ENCODE measurements at regions not wholly inside any gene's neighbourhood (a gene's known extent, or its start where the extent isn't known, plus 50 kb on each side); places are given as distances from the start of the nearest gene placed in this dataset.
A peak's percentile ranks its signal among the peaks of the same experiment; 100 is the strongest.
"Not testable (repeated sequence)": the region's sequence is repeated elsewhere in the genome, so short reads cannot be mapped to it uniquely, and the experiment has no call there.

DNA sequence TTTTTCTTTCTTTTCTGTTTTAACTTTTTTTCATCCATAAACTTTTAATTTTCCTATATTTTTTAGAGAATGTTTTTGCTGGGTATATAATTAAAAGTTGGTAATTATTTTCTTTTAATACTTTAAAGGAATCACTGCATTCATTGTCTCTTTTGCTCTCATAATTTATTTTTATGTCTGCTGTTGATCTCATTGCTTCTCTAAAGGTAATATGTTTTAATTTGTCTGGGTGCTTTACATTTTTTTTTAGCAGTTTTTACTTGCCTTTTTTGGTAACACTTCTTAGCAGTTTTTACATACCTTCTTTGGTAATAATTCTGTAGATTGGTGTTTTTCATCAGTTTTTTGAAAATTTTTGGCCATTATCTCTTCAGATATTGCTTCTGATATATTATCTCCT lies 89.4 kb upstream of the BMAL1 start:
- Histone ChIP-seq H3K9me3 (replicated peaks) (peaks cover 13% of the 10 kb centered on the region; the same call in 1 of the 2 replicates), H3K4me1 (replicated peaks) (peaks cover 3% of the 10 kb centered on the region), H3K36me3 (no peaks in the 10 kb centered on the region), H3K4me3 (no peak overlapping the region), H3K27ac (no peak overlapping the region), H3K27me3 (replicated peaks) (no peaks in the 10 kb centered on the region)
- DNase-seq (ENCODE audit: low read depth in 1 of 2, low spot score in 2 of 2), result no peak

DNA sequence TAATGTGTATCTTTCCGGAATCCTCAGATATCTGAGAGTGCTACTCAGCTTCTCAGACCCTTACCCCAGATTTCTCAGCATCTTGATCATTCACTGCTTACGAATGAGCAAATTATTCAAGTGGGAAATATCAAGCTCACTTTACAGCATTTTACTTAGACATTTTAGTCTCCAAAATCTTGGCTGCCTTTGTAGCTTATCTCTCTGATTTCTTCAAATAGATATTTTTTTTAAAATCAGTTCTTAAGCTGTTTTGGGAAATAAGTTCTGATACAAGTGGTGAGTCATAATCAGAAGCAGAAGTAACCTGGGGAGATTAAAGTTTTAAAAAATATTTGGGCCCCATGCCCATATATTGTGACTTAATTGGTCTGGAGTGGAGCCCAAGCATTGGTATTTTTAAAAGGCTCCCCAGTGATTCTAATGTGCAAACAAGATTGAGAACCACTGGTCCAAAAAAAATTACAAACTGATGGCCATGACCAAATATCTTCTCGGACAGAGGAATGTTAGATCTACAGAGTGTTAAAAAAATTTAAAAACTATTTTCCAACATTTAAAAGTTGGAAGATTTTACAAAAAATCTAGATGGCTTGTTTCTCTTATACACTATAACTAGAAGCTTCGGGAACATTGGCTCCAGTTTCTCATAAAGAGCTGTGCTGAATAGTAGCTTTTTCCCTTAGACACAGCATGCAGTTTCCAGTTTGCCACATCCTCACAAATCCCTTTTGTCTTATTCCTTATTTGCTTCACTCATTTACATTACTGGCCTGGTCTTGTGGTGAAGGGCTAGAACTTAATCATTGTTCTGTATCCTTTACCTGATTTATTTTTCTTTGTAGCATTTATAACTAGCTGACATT lies 87.8 kb upstream of the BMAL1 start:
- Histone ChIP-seq H3K27me3 (replicated peaks) (no peaks in the 10 kb centered on the region), H3K9me3 (replicated peaks) (peaks cover 13% of the 10 kb centered on the region; the same call in 1 of the 2 replicates), H3K4me1 (replicated peaks) (no peaks in the 10 kb centered on the region), H3K36me3 (no peaks in the 10 kb centered on the region), H3K27ac (no peak overlapping the region), H3K4me3 (no peak overlapping the region)
- DNase-seq (ENCODE audit: low read depth in 1 of 2, low spot score in 2 of 2), result no peak

DNA sequence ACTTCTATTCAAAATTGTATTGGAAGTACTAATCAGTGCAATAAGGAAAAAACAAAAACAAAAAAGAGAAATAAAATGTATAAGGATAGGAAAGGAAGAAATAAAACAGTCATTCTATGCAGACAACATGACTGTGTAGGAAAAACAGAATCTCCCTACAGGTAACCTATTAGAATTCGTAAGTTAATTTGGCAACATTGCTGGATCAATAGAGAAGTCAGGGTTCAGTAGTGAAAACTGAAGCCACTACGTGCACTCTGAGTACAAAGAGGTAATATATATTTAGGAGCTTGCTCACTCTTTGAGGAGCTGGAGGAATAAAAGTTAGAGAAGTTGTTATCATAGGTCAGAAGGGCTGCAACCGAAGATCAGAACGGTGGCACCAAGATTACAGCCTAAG lies 84.0 kb upstream of the BMAL1 start:
- Histone ChIP-seq H3K4me1 (replicated peaks) (no peaks in the 10 kb centered on the region), H3K36me3 (no peaks in the 10 kb centered on the region), H3K27me3 (replicated peaks) (no peaks in the 10 kb centered on the region), H3K9me3 (replicated peaks) (peaks cover 8% of the 10 kb centered on the region; the same call in 1 of the 2 replicates), H3K4me3 (no peak overlapping the region), H3K27ac (no peak overlapping the region)
- no peak for DNase-seq (ENCODE audit: low read depth in 1 of 2, low spot score in 2 of 2)

DNA sequence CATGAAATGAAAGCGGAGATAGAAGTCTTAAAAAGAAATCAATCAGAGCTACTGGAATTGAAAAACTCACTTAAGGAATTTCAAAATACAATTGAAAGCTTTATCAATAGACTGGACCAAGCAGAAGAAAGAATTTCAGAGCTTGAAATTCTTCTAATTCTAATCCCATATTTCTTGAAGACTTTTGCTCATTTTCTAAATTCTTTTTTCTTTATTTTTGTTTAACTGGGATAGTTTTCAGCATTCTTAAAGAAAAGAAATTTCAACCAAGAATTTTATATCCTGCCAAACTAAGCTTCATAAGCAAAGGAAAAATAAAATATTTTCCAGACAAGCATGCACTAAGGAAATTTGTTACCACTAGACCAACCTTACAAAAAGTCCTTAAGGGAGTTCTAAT lies 80.2 kb upstream of the BMAL1 start:
- not testable (repeated sequence) for H3K4me3 ChIP-seq; H3K4me1 ChIP-seq (replicated peaks); H3K27me3 ChIP-seq (replicated peaks); DNase-seq (ENCODE audit: low read depth in 1 of 2, low spot score in 2 of 2); H3K9me3 ChIP-seq (replicated peaks); H3K27ac ChIP-seq; H3K36me3 ChIP-seq

DNA sequence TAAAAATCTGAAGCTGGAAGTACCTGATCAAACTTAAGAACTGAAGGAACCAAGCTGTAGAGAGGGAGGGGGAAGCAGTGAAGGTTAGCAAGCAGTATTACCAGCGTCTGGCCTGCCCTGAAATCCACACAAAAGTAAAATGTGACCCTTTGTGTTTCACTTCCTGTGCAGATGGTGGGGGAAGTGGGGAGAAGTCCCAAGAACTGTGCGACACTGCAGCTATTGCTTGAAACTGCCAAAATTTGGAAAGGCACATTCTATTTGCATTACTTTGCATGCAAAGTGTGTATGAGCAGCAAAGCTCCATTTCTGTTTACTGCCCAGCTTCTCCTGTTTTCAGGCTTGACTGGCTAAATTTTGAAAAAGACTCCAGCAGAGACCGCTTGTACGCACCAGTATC lies 72.1 kb upstream of the BMAL1 start:
- H3K36me3 ChIP-seq, result no peaks in the 10 kb centered on the region
- no peaks in the 10 kb centered on the region for H3K27me3 ChIP-seq (replicated peaks)
- peaks cover 3% of the 10 kb centered on the region; the same call in 1 of the 2 replicates for H3K9me3 ChIP-seq (replicated peaks)
- DNase-seq (ENCODE audit: low read depth in 1 of 2, low spot score in 2 of 2), result no peak
- H3K4me1 ChIP-seq (replicated peaks), result peaks cover 24% of the 10 kb centered on the region
- H3K4me3 ChIP-seq, result no peak overlapping the region
- H3K27ac ChIP-seq, result no peak overlapping the region

DNA sequence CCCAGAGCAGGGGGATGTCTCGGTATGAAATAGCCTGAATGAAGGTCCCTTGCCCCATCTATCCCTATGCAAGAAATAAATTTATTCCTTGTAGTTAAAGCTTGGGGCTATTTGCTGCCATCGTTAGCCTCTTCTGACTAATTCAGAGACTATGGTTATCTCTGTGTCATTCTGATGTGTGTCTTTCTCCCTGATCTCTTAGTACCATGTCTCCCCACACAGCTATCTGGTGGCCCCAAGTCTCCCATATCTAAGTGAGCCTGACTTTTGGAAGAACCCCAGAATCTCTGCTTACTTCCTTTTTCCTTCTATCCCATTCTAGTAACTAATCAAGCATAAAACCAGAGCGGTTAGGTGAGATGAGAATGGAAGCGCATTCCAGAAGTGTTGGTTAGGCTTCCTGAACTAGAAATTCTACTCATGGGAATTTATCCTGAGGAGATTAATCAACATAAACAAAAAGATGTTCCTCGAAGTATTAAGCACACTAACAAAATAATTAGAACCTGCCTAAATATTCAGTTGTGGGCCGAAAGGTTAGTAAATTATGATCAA lies 71.4 kb upstream of the BMAL1 start:
- Histone ChIP-seq H3K36me3 (no peaks in the 10 kb centered on the region), H3K27me3 (replicated peaks) (no peaks in the 10 kb centered on the region), H3K4me3 (no peak overlapping the region), H3K9me3 (replicated peaks) (peaks cover 2% of the 10 kb centered on the region; the same call in 1 of the 2 replicates), H3K27ac (no peak overlapping the region), H3K4me1 (replicated peaks) (peaks cover 27% of the 10 kb centered on the region)
- no peak for DNase-seq (ENCODE audit: low read depth in 1 of 2, low spot score in 2 of 2)

DNA sequence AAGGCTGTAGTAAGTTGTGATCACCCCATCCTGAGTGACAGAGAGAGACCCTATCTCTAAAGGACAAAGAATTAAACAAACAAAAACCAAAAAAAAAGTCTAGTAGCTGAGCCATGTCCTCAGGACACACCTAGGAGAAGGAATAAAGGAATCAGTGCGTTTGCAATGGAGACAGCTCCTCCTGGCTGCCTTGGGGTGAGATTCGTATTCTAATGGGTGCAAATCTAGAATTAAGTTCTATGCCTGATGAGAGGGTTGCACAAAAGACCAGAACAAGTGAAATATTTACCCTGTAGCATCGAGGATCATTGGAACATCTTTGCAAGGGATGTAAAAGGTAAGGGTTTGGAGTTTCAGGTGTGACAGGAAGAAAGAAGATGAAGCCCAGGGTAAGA lies 70.3 kb upstream of the BMAL1 start:
- H3K4me1 ChIP-seq (replicated peaks), result peaks cover 27% of the 10 kb centered on the region
- H3K9me3 ChIP-seq (replicated peaks), result no peaks in the 10 kb centered on the region
- no peaks in the 10 kb centered on the region for H3K27me3 ChIP-seq (replicated peaks)
- H3K36me3 ChIP-seq, result no peaks in the 10 kb centered on the region
- peak overlapping the region; percentile 92 for H3K27ac ChIP-seq
- no peak overlapping the region for H3K4me3 ChIP-seq
- DNase-seq (ENCODE audit: low read depth in 1 of 2, low spot score in 2 of 2), result peak in 1 of 2 experiments; percentile 29

DNA sequence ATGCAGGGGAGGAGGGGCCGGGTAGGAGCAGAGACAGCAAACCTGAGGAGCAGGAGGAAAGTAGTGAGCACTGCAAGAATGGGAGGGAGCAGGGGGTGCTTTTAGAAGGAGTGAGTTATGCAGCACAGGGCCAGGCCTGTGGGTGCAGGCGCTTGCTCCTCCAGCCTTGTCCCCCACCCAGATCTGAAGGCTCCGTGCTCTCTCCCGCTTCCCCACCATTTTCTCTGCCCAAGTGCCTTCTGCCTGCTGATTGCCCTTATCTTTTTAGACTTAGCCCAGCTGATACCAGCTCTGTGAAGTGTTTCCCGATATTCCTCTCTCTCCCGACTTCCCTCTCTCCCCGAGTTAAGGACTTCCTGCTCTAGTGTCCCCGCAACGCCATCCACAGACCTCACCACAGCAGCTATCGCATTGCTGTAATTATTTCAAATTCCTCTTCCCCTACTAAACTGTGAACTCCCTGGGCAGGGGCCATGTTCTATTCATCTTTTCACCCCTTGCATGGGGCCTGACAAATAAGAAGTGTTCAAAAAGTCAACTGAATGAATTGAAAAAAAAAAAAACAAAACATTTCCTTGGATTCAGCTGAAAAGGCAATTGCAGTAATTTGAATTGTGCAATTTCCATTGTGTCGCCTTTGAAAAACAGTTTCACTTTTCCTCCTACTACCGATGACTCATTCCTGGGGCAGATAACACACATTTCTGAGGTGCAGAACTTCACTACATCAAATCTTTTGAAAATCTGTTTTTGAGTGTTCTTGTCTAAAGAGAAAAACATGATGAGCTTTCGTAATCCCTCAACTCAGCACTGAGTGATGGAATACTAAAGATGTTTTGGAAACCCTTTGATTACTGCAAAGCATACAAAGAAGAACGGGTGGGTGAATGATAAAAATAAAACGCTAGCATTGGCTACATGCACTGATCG lies 69.7 kb upstream of the BMAL1 start:
- Histone ChIP-seq H3K9me3 (replicated peaks) (no peaks in the 10 kb centered on the region), H3K4me3 (peak overlapping the region; percentile 20), H3K36me3 (no peaks in the 10 kb centered on the region), H3K27me3 (replicated peaks) (no peaks in the 10 kb centered on the region), H3K27ac (peak overlapping the region; percentile 92), H3K4me1 (replicated peaks) (peaks cover 27% of the 10 kb centered on the region)
- peak; percentile 78 to 92 for DNase-seq (ENCODE audit: low read depth in 1 of 2, low spot score in 2 of 2)

DNA sequence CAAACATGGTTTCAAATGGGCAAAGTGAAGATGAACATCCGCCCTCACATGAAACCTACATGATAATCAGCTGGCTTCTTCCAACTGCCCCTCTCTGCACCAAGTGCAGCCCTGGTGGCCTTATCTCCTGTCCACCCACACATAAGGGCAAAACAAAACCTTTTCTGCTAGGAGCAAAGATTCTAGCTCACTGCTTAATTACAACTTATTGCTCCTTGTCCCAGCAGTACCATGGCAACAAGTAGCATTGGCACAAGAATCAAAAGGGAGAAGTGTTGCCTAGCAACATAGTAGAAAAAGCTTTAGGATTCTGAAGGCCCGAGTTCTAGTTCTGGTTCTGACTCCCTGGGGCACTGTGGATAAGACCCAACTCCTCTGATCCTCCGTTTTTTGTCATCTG lies 68.7 kb upstream of the BMAL1 start:
- peak overlapping the region; percentile 92 for H3K27ac ChIP-seq
- no peak for DNase-seq (ENCODE audit: low read depth in 1 of 2, low spot score in 2 of 2)

DNA sequence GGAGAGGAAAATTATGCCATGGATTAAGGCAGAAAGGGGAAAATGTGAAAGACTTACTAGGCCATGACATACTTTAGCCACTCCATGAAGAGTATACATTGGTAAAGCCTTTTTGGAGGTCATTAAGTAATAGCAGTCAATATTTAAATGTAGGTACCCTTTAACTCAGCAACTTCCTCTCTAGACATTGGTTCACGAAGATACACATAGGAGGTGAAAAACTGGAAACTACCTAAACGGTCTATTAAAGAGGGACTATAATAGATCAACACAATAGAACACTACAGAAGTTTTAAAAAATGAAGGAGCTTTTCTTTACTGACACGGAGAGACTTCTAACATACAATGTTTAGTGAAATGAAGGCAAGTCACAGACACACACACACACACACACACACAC lies 68.2 kb upstream of the BMAL1 start:
- peak overlapping the region; percentile 92 for H3K27ac ChIP-seq

More for the DNA sequence above, 68.7 kb upstream of the BMAL1 start:
- Histone ChIP-seq H3K9me3 (replicated peaks) (no peaks in the 10 kb centered on the region), H3K36me3 (no peaks in the 10 kb centered on the region), H3K4me1 (replicated peaks) (peaks cover 27% of the 10 kb centered on the region), H3K4me3 (no peak overlapping the region), H3K27me3 (replicated peaks) (no peaks in the 10 kb centered on the region)

DNA sequence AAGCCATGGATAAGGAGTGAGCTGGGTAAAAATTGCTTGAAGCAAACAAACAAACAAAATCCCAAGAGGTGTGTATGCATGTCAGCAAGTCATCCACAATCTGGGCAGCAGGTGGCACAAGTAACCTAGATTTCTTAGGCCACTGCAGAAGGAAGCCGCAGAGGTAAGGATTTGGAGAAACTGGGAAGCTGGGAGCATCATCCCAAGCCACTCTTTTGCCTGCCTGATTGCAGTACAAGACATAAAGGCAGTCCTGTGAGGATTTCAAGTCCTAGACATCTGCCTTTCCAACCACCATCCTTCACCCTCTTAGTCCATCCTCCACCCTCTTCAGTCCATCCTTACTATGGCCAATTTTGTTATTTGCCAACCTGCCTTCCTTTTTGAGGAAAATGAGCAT lies 67.2 kb upstream of the BMAL1 start:
- Histone ChIP-seq H3K4me1 (replicated peaks) (peaks cover 39% of the 10 kb centered on the region), H3K36me3 (no peaks in the 10 kb centered on the region), H3K27me3 (replicated peaks) (no peaks in the 10 kb centered on the region), H3K9me3 (replicated peaks) (no peaks in the 10 kb centered on the region), H3K4me3 (no peak overlapping the region), H3K27ac (no peak overlapping the region)
- peak; percentile 74 to 87 for DNase-seq (ENCODE audit: low read depth in 1 of 2, low spot score in 2 of 2)

More for the DNA sequence above, 68.2 kb upstream of the BMAL1 start:
- Histone ChIP-seq H3K4me1 (replicated peaks) (peaks cover 28% of the 10 kb centered on the region), H3K27me3 (replicated peaks) (no peaks in the 10 kb centered on the region), H3K9me3 (replicated peaks) (no peaks in the 10 kb centered on the region), H3K36me3 (no peaks in the 10 kb centered on the region), H3K4me3 (no peak overlapping the region)
- DNase-seq (ENCODE audit: low read depth in 1 of 2, low spot score in 2 of 2), result no peak

DNA sequence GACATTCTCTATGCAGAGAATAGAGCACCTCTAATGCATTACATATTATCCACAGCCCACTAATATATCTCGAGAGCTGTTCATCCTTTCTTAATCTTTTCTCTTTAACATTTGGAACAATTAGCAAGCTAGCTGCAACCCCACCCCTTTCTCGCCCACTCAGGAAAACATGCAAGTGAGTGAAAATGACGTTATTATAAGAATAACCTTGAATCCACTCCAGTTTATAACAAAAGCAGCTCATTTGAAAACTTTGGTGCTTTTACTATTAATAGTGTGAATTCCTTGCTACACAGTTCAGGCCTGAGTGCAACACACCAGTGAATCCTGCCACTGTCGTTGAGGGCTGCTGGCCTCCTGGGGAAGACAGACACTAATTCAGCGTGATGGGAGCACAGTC lies 63.3 kb upstream of the BMAL1 start:
- Histone ChIP-seq H3K4me1 (replicated peaks) (peaks cover 49% of the 10 kb centered on the region), H3K36me3 (no peaks in the 10 kb centered on the region), H3K27me3 (replicated peaks) (no peaks in the 10 kb centered on the region), H3K4me3 (no peak overlapping the region), H3K27ac (peak overlapping the region; percentile 99), H3K9me3 (replicated peaks) (no peaks in the 10 kb centered on the region)
- no peak for DNase-seq (ENCODE audit: low read depth in 1 of 2, low spot score in 2 of 2)

DNA sequence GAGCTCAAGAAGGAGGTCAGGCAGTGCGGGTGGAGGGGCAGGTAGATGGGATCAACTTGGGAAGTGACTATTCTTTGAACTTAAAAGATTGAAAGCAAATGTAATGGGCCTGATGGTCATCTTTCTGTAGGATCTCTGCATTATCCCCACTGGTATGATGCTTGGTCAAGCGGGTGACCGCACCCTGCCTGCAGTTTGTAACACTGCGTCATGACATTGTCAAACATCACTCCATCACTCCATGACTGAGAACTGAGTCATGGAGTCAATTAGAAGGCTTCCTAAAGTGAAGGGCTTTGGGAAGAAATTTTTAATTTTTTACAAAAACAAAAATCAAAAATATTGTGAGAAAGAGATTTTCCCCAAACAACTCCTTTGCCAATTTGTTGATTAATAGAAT lies 62.4 kb upstream of the BMAL1 start:
- no peaks in the 10 kb centered on the region for H3K27me3 ChIP-seq (replicated peaks)
- H3K4me3 ChIP-seq, result no peak overlapping the region
- no peaks in the 10 kb centered on the region for H3K36me3 ChIP-seq
- DNase-seq (ENCODE audit: low read depth in 1 of 2, low spot score in 2 of 2), result peak; percentile 85 to 87
- peaks cover 45% of the 10 kb centered on the region for H3K4me1 ChIP-seq (replicated peaks)
- H3K27ac ChIP-seq, result peak overlapping the region; percentile 99
- H3K9me3 ChIP-seq (replicated peaks), result no peaks in the 10 kb centered on the region

Measured in SJSA1 (cell line).